ENCODE measurements at regions not wholly inside any gene's neighbourhood (a gene's known extent, or its start where the extent isn't known, plus 50 kb on each side); places are given as distances from the start of the nearest gene placed in this dataset.

- no peak for DNase-seq
- no peak overlapping the region for H3K9ac ChIP-seq (ENCODE audit: low read depth, low read length)
- H4K20me1 ChIP-seq (ENCODE audit: insufficient read depth, low read length), result no peaks in the 10 kb centered on the region
Measured at GRCh38 chr20:48300529-48300928, 515.2 kb upstream of the SULF2 start.

DNA sequence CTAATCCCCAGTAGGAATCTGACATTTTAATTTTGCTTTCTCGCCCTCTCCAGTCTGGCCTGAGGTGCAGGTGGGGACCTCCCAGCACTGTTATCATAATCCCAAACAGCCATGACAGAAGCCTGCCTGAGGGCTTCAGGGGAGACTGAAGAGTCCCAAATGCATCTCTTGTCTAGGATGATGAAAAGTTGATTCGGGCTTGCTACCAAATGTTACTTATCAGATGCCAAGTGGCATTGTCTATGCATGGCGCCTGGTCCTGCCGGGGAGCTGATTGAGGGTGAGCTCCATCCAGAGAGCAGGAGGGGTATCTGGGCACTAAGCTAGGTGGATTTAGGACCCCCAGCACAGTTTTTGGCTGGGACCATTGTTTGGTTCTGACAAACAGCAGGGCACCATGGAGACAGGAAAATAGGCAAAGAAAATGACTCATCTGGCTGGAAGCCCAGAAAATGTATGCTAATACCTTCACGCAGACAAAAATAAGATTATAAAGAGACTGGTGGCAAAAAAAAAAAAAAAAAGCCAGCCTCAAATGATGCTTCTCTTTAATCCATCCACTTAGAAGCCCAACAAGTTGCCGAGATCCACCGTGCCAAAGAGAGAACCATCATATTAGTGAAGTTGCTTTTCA, 513.7 kb upstream of the SULF2 start:
- DNase-seq, result no peak
- Histone ChIP-seq H4K20me1 (ENCODE audit: insufficient read depth, low read length) (no peaks in the 10 kb centered on the region), H3K9ac (ENCODE audit: low read depth, low read length) (no peak overlapping the region), H3K4me1 (ENCODE audit: insufficient read depth, low read length) (no peaks in the 10 kb centered on the region), H3K27ac (ENCODE audit: low read length) (no peak overlapping the region), H3K4me2 (ENCODE audit: insufficient read depth, low read length) (no peak overlapping the region), H3K36me3 (ENCODE audit: insufficient read depth, low read length) (no peaks in the 10 kb centered on the region), H3K79me2 (ENCODE audit: insufficient read depth, low read length) (no peaks in the 10 kb centered on the region), H3K27me3 (ENCODE audit: insufficient read depth, low read length, poor library complexity) (no peaks in the 10 kb centered on the region), H3K4me3 (ENCODE audit: low read depth in 1 of 2, low read length in 2 of 2) (no peak overlapping the region), H3K9me3 (ENCODE audit: insufficient read depth, low read length, severe bottlenecking) (peaks cover 11% of the 10 kb centered on the region), H2AFZ (ENCODE audit: low read depth, low read length) (no peak overlapping the region)
- TF ChIP-seq, protein P1, sequence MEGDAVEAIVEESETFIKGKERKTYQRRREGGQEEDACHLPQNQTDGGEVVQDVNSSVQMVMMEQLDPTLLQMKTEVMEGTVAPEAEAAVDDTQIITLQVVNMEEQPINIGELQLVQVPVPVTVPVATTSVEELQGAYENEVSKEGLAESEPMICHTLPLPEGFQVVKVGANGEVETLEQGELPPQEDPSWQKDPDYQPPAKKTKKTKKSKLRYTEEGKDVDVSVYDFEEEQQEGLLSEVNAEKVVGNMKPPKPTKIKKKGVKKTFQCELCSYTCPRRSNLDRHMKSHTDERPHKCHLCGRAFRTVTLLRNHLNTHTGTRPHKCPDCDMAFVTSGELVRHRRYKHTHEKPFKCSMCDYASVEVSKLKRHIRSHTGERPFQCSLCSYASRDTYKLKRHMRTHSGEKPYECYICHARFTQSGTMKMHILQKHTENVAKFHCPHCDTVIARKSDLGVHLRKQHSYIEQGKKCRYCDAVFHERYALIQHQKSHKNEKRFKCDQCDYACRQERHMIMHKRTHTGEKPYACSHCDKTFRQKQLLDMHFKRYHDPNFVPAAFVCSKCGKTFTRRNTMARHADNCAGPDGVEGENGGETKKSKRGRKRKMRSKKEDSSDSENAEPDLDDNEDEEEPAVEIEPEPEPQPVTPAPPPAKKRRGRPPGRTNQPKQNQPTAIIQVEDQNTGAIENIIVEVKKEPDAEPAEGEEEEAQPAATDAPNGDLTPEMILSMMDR (IDR thresholded peaks at IDR 0.05; ENCODE audit: borderline replicate concordance, extremely low read depth, low read length, poor library complexity, severe bottlenecking), result no peak
- TF ChIP-seq EZH2 (IDR thresholded peaks at IDR 0.05; ENCODE audit: borderline replicate concordance, low read depth, low read length, severe bottlenecking), result no peak
- no peak for ATAC-seq (ENCODE audit: insufficient read depth, low read depth)

More at GRCh38 chr20:48300529-48300928, 515.2 kb upstream of the SULF2 start:
- H3K36me3 ChIP-seq (ENCODE audit: insufficient read depth, low read length), result no peaks in the 10 kb centered on the region
- TF ChIP-seq, protein P1 (IDR thresholded peaks at IDR 0.05; ENCODE audit: borderline replicate concordance, extremely low read depth, low read length, poor library complexity, severe bottlenecking), result no peak
- TF ChIP-seq EZH2 (IDR thresholded peaks at IDR 0.05; ENCODE audit: borderline replicate concordance, low read depth, low read length, severe bottlenecking), result no peak
- no peak overlapping the region for H3K4me2 ChIP-seq (ENCODE audit: insufficient read depth, low read length)
- ATAC-seq (ENCODE audit: insufficient read depth, low read depth), result no peak
- H3K27me3 ChIP-seq (ENCODE audit: insufficient read depth, low read length, poor library complexity), result no peaks in the 10 kb centered on the region
- H2AFZ ChIP-seq (ENCODE audit: low read depth, low read length), result no peak overlapping the region
- H3K79me2 ChIP-seq (ENCODE audit: insufficient read depth, low read length), result no peaks in the 10 kb centered on the region
- H3K4me3 ChIP-seq (ENCODE audit: low read depth in 1 of 2, low read length in 2 of 2), result no peak overlapping the region
- peaks cover 11% of the 10 kb centered on the region for H3K9me3 ChIP-seq (ENCODE audit: insufficient read depth, low read length, severe bottlenecking)
- H3K4me1 ChIP-seq (ENCODE audit: insufficient read depth, low read length), result no peaks in the 10 kb centered on the region
- no peak overlapping the region for H3K27ac ChIP-seq (ENCODE audit: low read length)

GRCh38 chr20:48298433-48298832, 513.2 kb upstream of the SULF2 start:
- H3K9ac ChIP-seq (ENCODE audit: low read depth, low read length), result no peak overlapping the region
- no peak overlapping the region for H3K27ac ChIP-seq (ENCODE audit: low read length)
- no peak overlapping the region for H3K4me3 ChIP-seq (ENCODE audit: low read depth in 1 of 2, low read length in 2 of 2)
- no peak for DNase-seq
- H3K79me2 ChIP-seq (ENCODE audit: insufficient read depth, low read length), result no peaks in the 10 kb centered on the region
- H3K27me3 ChIP-seq (ENCODE audit: insufficient read depth, low read length, poor library complexity), result no peaks in the 10 kb centered on the region
- peaks cover 11% of the 10 kb centered on the region for H3K9me3 ChIP-seq (ENCODE audit: insufficient read depth, low read length, severe bottlenecking)
- H3K4me2 ChIP-seq (ENCODE audit: insufficient read depth, low read length), result no peak overlapping the region
- H4K20me1 ChIP-seq (ENCODE audit: insufficient read depth, low read length), result no peaks in the 10 kb centered on the region
- H3K36me3 ChIP-seq (ENCODE audit: insufficient read depth, low read length), result no peaks in the 10 kb centered on the region
- no peak overlapping the region for H2AFZ ChIP-seq (ENCODE audit: low read depth, low read length)
- TF ChIP-seq EZH2 (IDR thresholded peaks at IDR 0.05; ENCODE audit: borderline replicate concordance, low read depth, low read length, severe bottlenecking), result no peak
- TF ChIP-seq, protein P1 (IDR thresholded peaks at IDR 0.05; ENCODE audit: borderline replicate concordance, extremely low read depth, low read length, poor library complexity, severe bottlenecking), result no peak
- no peak for ATAC-seq (ENCODE audit: insufficient read depth, low read depth)
- H3K4me1 ChIP-seq (ENCODE audit: insufficient read depth, low read length), result no peaks in the 10 kb centered on the region
